ENCODE measurements at regions not wholly inside any gene's neighbourhood (a gene's known extent, or its start where the extent isn't known, plus 50 kb on each side); places are given as distances from the start of the nearest gene placed in this dataset.

DNA sequence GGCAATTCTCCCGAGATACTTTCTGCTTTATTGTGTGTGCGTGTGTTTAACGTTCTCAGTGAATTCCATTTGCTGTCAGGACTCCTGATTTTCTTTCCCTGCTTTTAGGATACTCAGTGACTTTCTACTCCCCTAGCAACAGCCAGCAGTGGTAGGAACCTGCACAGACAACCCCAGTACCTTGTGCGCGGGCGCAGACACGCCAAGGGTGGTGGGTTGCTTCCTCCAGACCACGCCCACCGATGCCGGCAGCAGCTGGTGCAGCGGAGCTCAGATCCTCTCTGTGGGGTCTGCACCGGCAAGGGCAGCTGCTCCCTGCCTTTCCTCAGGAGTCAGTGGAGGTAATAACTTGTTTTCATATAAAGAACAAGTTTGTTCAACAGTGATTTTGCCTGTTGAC lies 225.1 kb upstream of the NDN start:
- Histone ChIP-seq H3K9ac (ENCODE audit: extremely low read depth, insufficient read length, low read length) (no peak overlapping the region), H2BK20ac (ENCODE audit: low read depth, low read length, poor library complexity, severe bottlenecking) (no peak overlapping the region), H3K4ac (ENCODE audit: low read depth, low read length) (no peak overlapping the region), H2AK5ac (ENCODE audit: insufficient read length, low read length) (no peak overlapping the region), H3K79me1 (ENCODE audit: insufficient read depth, low read depth, low read length, poor library complexity, severe bottlenecking) (no peaks in the 10 kb centered on the region), H4K8ac (replicated peaks; ENCODE audit: insufficient read length, low read depth, low read length) (no peak overlapping the region), H2AFZ (ENCODE audit: low read length) (no peak overlapping the region), H3T11ph (ENCODE audit: low read length) (no peak overlapping the region), H3K23me2 (ENCODE audit: insufficient read length, low read depth, low read length, poor library complexity, severe bottlenecking) (no peaks in the 10 kb centered on the region), H3K56ac (ENCODE audit: insufficient read length, low read depth, low read length) (no peak overlapping the region), H3K18ac (ENCODE audit: insufficient read length, low read depth, low read length) (no peak overlapping the region), H3K27ac (ENCODE audit: insufficient read length, low read depth, low read length) (no peak overlapping the region), H3K23ac (ENCODE audit: insufficient read length, low read depth, low read length) (no peak overlapping the region), H3K9me3 (ENCODE audit: control insufficient read depth, low read depth, low read length) (peaks cover 27% of the 10 kb centered on the region), H2BK5ac (ENCODE audit: insufficient read length, low read length) (no peak overlapping the region), H4K5ac (ENCODE audit: insufficient read length, low read depth, low read length) (no peak overlapping the region), H3K4me1 (ENCODE audit: insufficient read depth, low read length) (no peaks in the 10 kb centered on the region; the same call in 1 of the 2 replicates), H3K79me2 (ENCODE audit: insufficient read depth, low read length) (no peaks in the 10 kb centered on the region), H2BK120ac (ENCODE audit: low read depth, low read length, poor library complexity, severe bottlenecking) (no peak overlapping the region), H4K91ac (ENCODE audit: insufficient read length, low read depth, low read length) (no peak overlapping the region), H3K27me3 (ENCODE audit: insufficient read depth, low read length) (no peaks in the 10 kb centered on the region), H3K14ac (ENCODE audit: insufficient read depth, low read length) (no peak overlapping the region), H3K4me2 (ENCODE audit: insufficient read depth, insufficient read length, low read length) (no peak overlapping the region), H2BK15ac (ENCODE audit: low read depth, low read length) (no peak overlapping the region), H4K20me1 (ENCODE audit: control insufficient read depth, insufficient read depth, insufficient read length) (no peaks in the 10 kb centered on the region), H2BK12ac (ENCODE audit: insufficient read length, low read depth, low read length) (no peak overlapping the region)
- peaks cover 53 to 56% of the 10 kb centered on the region in 2 experiments for H3K9me3 Mint-ChIP-seq
- H3K27ac Mint-ChIP-seq: no peak overlapping the region
- H3K4me1 Mint-ChIP-seq: peaks cover 7 to 9% of the 10 kb centered on the region in 2 experiments
- peak overlapping the region; percentile 43 to 48; a peak in 1 of 5 replicates for H3K4me3 Mint-ChIP-seq
- H3K27me3 Mint-ChIP-seq (ENCODE audit: low read depth): no peaks in the 10 kb centered on the region; the same call in 1 of the 2 replicates
- DNase-seq: peak; percentile 77
- no peak for TF ChIP-seq CTCF (conservative IDR thresholded peaks at IDR 0.05)
- no CpG with 5 or more reads among the region's 12 CpGs for WGBS (ENCODE audit: extremely low coverage, insufficient read length, low lambda C conversion rate)
- peaks cover 0 to 2% (median 0%) of the 10 kb centered on the region in 3 experiments; a peak in 3 of 7 replicates for H3K36me3 Mint-ChIP-seq (ENCODE audit: insufficient read depth in 1 of 3, low read depth in 3 of 3)
